NCI-H2227 treated with DMSO at 0.1 percent for 48 hours (cell line): ENCODE measurements at regions not wholly inside any gene's neighbourhood (a gene's known extent, or its start where the extent isn't known, plus 50 kb on each side); places are given as distances from the start of the nearest gene placed in this dataset.

Experiments used
- DNase-seq: peaks from one replicate; lab custom pipeline; 2025; lab: John Stamatoyannopoulos, UW

- no peak for DNase-seq
Measured at GRCh38 chr4:34721835-34722234, 1522.5 kb downstream of the ARAP2 start.

- DNase-seq: no peak
Measured at GRCh38 chr4:34723605-34724004, 1520.7 kb downstream of the ARAP2 start.

GRCh38 chr4:34724491-34724890 is 1519.8 kb downstream of the ARAP2 start:
- DNase-seq: no peak

- DNase-seq: no peak
Measured at GRCh38 chr4:34731070-34731469, 1513.2 kb downstream of the ARAP2 start.

- DNase-seq: no peak
Measured at GRCh38 chr4:34732176-34732950, 1512.0 kb downstream of the ARAP2 start.

- DNase-seq: no peak
Measured at GRCh38 chr4:34733185-34733941, 1511.0 kb downstream of the ARAP2 start.

- DNase-seq: no peak
Measured at GRCh38 chr4:34766935-34767334, 1477.4 kb downstream of the ARAP2 start.

- DNase-seq: no peak
Measured at GRCh38 chr4:34767407-34767806, 1476.9 kb downstream of the ARAP2 start.

GRCh38 chr4:34771632-34772031 is 1472.7 kb downstream of the ARAP2 start:
- DNase-seq: no peak

- no peak for DNase-seq
Measured at GRCh38 chr4:34790131-34790530, 1454.2 kb downstream of the ARAP2 start.

- DNase-seq: no peak
Measured at GRCh38 chr4:34791209-34791608, 1453.1 kb downstream of the ARAP2 start.

GRCh38 chr4:34800953-34801352 is 1443.4 kb downstream of the ARAP2 start:
- DNase-seq: no peak

GRCh38 chr4:34814266-34814665 is 1430.0 kb downstream of the ARAP2 start:
- no peak for DNase-seq

- no peak for DNase-seq
Measured at GRCh38 chr4:34824515-34824914, 1419.8 kb downstream of the ARAP2 start.

- no peak for DNase-seq
Measured at GRCh38 chr4:34826660-34827059, 1417.7 kb downstream of the ARAP2 start.

- no peak for DNase-seq
Measured at GRCh38 chr4:34845926-34846325, 1398.4 kb downstream of the ARAP2 start.

GRCh38 chr4:34850421-34850820 is 1393.9 kb downstream of the ARAP2 start:
- DNase-seq: no peak

- DNase-seq: no peak
Measured at GRCh38 chr4:34850968-34851367, 1393.3 kb downstream of the ARAP2 start.

GRCh38 chr4:34851411-34851810 is 1392.9 kb downstream of the ARAP2 start:
- no peak for DNase-seq

- no peak for DNase-seq
Measured at GRCh38 chr4:34854451-34854850, 1389.9 kb downstream of the ARAP2 start.

GRCh38 chr4:34861666-34862065 is 1382.6 kb downstream of the ARAP2 start:
- no peak for DNase-seq

GRCh38 chr4:34878961-34879360 is 1365.4 kb downstream of the ARAP2 start:
- DNase-seq: no peak

GRCh38 chr4:34880246-34880645 is 1364.1 kb downstream of the ARAP2 start:
- no peak for DNase-seq
